ENCODE measurements at regions not wholly inside any gene's neighbourhood (a gene's known extent, or its start where the extent isn't known, plus 50 kb on each side); places are given as distances from the start of the nearest gene placed in this dataset.

DNA sequence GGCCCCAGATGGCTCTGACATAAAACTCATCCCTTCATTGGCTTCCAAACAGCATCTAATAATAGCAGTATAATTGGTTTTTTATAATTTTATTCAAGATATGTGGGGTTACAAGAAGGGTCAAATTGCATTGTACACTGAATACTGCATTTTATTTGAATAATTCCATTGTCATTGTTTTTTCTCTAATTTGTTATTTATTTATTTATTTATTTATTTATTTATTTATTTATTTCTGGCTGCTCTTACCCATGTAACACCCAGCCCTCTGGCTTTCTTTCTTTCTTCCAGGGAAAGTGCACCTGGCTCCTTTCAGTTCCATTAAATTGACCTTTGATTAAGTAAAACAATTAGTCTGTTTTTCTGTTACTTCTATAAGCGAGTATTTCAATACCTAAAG, 210.1 kb downstream of the CDH9 start:
- no peak for DNase-seq (ENCODE audit: low read depth)

DNA sequence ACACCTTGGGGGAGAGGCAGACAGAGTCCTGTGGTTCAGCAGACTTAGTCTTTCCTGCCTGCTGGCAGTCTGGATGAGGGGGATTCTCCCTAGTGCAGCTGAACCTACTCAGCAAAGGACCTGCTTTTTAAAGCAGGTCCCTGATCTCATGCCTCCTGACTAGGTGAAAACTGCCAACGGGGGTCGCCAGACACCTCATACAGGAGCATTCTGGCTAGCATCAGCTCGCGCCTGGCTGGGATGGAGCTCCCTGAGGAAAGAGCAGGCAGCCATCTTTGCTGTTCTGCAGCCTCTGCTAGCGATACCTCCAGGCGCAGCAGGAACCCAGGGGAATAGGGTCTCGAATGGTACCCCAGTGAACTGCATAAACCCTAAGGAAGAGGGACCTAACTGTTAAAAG, 225.2 kb downstream of the CDH9 start:
- no peak for DNase-seq (ENCODE audit: low read depth)

DNA sequence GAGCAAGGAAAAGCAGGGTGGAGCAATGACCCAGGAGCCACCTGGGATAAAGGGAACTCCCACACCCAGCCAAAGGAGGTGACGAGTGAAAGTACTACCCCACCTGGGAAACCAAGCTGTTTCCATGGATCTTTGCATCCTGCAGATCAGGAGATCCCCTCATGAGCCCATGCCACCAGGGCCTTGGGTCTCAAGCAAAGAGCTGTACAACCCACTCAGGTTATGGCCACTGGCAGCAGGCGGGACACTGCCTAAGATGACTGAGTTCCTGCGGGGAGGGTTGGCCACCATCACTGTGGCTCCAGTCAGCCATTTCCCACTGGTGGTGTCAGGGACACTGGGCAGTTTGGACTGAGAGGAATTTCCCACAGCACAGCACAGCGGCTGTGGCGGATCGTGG, 225.7 kb downstream of the CDH9 start:
- no peak for DNase-seq (ENCODE audit: low read depth)

DNA sequence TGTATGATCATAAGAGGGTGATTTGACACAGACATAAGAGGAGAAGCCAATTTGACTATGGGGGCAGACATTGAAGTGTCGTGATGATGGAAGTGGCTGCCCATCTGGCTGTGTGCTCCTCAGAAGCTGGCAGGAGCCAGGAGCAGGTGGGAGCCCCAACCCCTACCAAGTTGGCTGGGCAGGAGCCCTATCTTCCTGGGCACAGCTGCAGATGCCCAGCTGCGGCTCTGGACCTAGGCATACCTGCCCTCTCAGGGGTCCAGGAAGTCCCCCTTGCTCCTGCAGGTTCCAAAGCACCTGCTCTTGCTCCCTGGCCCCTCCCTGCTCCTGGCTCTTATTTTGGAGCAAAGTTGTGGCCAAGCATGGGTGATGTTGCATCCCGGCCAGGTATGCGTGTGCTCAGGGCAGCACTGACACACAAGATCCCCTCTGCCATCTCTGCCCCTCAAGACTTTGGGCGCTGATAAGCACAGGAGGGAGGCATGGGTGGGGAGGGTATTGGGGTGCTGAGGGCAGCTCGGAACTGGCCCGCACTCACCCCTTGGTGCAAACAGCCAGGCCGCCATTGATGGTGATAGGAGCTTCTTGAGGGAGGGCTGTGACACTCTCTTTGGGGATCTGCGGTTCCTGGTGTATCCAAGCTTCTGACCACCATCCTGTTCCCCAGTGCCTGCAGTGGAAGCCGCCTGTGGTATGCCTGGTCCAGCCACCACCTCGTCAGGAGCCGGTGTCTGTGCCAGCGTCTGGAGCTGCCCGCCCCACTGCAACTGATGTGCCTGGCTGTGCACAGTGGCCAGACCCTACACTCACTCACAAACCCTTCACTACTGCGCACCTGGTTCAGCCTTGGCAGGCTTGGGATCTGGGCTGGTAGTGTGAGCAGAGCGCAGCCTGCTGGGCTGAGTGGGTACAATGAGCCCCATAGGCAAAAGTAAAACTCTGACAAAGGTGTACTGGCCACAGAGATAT, 230.9 kb downstream of the CDH9 start:
- no peak for DNase-seq (ENCODE audit: low read depth)

DNA sequence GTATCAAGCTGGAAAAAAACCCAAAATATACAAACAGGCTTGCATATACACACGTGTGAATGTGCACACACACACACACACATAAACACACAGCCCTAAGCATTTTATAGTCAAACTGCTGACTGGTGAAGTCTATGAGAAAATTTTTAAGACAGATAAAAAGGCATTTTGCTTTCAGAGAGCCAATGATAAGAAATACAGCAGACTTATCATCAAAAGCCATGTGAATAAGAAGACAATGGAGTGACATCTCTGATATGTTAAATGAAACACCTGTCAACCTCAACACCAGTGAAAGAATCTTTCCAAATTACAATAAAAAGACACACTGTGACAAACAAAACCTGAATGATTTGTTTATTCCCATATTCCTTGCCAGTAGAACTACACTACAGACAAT, 233.3 kb downstream of the CDH9 start:
- peak; percentile 9 for DNase-seq (ENCODE audit: low read depth)

DNA sequence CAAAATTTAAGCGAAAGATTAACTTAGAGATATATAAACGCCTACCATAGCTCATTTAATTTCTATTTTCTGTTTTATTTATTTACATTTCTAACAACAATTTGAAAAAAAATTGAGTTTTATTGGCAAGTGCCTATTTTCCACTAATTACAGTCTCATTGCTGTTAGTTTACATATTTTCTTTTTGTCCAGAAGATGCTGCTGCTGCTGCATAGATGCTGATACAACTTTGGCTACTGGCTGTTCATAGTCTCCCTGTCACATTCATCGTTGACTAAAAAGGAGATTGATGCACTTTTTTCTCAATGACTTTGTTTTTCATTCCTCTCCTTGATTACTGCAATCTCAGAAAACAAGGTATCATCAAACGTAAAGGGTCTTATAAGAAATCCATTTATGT, 235.4 kb downstream of the CDH9 start:
- no peak for DNase-seq (ENCODE audit: low read depth)

DNA sequence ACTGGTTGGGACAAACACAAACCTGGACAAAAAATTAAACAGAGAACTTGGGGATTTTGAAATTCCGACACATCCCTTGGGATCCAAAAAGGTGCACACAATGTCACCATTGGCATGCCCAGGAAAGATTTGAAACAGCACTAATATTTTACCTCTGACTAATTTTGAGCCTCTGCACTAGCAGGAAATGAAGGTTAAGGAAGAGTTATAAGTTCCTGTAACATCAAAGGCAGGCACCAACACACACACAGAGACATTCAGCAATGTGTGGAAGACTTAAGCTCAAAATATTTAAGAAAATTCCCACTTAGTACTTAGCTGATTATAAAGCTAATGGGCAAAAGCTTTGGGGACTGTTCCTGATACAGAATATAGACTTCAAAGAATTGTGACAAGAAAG, 247.0 kb downstream of the CDH9 start:
- DNase-seq (ENCODE audit: low read depth), result no peak

DNA sequence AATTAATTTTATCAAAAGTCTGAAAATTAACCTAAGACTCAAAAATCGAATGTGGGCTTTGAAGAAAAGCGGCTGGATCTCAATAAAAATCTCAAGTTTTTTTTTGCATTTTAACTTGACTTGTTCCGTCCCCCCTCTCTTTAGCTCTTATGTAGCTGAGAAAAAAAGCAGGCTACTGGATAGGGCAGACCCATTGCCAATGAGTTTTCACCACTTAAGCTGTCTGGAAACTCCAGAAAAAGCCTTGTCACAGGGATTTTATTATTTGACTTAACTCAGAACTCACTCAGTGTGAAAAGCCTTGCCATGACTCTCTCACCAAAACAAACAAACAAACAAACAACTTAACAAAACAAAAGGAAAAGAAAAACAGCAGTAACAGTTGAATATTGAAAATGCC, 247.4 kb downstream of the CDH9 start:
- peak; percentile 6 for DNase-seq (ENCODE audit: low read depth)

DNA sequence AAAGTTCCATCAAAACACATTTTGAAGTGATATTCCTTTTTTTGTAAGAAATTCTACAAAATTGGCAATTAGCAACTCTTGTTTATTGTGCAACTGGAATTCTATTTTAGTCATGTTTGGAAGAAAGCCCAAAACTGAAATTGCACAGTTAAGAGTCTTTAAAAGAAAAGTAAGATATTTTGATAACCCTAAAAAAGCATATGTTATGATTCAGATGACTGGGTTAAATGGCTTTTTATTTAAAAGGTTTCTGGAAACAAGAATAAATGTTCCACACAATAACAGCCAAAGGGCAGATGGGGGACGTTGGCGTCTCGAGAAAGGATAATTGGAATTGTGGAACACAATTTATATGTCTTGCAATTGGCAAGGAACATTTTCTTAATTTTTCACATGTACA, 275.2 kb downstream of the CDH9 start:
- DNase-seq (ENCODE audit: low read depth), result peak; percentile 12

DNA sequence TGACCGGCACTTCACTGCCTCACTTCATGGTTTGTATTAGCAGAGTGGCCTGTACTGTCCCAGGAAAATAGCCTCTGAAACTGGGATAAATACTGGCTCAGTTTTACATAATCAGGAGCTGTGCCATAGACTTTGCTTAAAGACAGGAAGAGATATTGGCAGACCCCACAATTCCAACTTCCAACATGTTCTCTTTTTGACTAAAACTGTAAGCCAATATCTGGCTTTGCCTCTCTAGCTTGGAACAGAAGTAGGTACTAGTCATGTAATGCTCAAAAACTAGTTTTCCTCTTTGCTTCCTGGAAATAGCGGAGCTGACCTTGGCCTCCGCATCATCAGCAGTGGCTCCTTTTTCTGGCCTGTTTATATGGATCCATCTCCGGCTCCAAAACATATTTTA, 276.9 kb downstream of the CDH9 start:
- DNase-seq (ENCODE audit: low read depth), result no peak

DNA sequence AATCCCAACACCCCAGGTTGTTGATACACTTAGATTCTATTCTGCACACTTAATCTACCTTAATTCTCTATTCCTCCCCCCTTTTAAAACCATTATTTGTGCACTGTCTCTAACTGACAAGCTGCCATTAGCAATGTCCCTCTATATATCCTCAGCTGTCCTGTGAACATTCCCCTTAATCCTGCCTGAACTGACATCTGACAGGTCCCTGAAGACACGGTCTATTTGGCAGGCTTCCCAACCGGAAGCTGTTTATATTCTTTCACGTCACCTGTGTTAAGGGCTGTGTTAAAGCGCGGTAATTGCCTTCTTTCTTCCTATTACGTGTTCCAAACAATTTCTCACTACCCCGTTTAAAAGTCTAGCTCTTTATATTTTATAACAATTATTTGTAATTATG, 277.3 kb downstream of the CDH9 start:
- peak; percentile 9 for DNase-seq (ENCODE audit: low read depth)

DNA sequence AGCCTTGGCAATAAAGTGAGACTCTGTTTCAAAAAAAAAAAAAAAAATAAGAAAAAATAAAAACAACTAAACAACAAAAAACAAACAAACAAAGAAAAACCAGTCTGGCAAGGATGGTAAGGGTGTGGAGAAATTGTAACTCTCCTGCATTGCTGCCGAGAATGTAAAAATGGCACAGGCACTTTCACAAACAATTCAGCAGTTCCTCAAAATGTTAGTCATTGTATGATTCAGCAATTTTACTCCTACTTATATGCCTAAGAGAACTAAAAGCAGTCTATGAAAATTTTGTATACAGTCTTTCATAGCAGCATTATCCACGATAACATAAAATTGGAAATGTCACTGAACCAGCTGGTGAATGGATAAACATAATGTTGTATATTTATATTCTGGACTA, 280.4 kb downstream of the CDH9 start:
- DNase-seq (ENCODE audit: low read depth), result no peak

DNA sequence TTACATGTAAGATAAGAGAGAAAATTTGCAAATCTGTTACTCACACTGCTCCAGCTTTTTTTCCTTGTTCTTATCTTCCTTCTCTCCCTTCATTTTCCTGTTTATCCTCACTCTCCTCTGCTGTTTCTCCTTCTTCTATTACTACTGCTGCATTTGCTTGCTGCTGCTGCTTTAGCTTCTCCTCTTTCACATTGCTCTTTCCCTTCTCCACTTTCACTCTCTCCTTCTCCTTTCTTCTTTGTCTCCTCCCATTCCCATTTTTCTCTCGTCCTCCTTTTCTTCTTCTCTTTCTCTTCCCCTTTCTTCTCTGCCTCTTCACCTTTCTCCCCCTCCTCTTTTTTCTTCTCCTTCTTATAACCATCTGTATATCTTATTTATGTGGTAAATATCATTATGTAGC, 288.6 kb downstream of the CDH9 start:
- no peak for DNase-seq (ENCODE audit: low read depth)

DNA sequence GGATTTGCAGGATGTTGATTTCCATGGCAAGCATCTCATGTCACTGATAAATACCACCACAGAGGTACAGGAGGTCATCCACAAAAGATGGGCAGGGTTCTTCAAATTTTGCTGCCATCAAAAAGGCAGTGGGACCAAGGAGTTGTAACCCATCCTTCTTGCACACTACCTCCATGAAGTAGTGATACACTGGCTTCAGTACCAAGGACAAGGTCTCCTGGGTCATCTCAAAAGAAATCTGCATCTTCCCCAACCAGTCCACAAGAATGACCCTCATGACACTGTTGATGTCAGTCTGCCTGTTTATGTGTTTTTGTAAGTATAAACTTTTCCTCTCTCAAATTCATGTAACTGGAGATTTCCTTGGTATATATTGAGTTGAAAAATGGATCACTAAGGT, 298.2 kb downstream of the CDH9 start:
- no peak for DNase-seq (ENCODE audit: low read depth)

DNA sequence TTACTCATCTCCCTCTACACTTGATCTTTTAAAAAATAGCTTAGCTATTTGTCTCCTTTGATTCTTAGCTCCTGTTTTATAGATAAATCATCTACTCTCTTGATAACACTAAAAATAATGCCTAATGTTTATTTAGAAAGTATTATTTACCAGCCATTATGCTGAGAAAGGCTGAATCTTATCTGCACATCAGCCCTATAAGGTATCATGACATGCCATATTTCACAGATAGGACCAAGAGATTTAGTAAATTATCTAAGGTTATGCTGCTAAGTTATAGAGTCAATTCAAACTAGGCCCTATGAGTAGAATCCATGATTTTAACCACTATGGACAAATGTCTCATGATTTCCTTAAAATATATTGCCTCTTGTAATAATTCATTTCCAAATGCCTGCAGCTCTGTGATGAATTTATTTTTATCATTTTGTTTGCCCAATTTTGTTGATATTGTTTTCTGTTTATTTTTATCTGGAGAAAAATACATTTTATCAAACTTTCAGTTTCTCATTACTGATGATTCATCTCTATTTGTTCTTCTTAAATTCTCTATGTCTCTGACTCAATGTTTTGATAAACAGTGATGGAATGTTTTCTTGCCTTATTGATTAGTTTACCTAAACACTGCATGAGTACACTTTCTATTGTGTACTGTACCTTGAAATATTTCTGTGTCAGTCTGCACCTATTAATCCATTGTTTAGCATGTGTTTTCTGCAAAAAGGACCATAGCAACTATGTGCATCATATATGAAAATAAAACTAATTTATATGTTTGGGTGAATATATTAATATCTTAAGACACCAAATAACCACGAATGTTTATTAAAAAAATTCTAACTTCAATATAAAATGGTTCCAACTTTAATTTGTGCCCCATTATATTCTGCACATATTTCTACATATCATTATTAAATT, 300.8 kb downstream of the CDH9 start:
- no peak for DNase-seq (ENCODE audit: low read depth)

DNA sequence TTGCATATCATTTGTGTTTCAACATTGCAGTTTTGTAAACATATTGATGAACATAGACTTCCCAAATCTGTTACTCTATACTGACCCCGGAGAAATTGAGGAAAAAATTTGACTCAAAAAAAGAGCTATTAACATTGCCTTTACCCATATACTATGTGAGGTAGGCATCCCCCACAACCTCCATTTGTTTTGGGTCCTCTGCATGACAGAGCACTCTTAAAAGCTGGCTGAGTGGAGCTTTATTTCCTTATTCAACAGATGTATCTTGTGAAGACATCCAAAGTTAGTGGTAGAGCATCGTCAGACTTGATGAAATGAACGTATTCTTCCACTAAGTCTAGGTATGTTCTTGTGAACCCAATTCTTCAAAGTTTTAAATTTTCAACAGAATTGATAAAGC, 310.5 kb downstream of the CDH9 start:
- no peak for DNase-seq (ENCODE audit: low read depth)

DNA sequence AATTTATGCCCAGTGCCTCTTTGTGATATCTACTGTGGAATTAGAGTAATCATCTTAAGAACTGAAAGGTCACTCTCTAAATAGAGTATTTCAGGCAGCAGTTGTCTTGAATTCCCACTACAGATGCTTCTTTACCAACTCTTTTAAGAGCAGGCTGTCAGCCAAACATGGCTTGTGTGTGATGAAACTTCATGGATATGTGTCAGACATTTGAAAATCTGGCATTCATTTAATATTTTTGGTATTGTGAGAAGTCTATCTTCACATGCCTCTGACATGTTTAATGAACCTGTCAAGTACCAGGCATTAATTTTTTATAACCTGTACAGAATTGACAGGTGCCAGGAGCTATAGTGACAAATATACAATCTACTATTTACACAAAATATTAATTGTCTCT, 318.6 kb downstream of the CDH9 start:
- peak; percentile 19 for DNase-seq (ENCODE audit: low read depth)

DNA sequence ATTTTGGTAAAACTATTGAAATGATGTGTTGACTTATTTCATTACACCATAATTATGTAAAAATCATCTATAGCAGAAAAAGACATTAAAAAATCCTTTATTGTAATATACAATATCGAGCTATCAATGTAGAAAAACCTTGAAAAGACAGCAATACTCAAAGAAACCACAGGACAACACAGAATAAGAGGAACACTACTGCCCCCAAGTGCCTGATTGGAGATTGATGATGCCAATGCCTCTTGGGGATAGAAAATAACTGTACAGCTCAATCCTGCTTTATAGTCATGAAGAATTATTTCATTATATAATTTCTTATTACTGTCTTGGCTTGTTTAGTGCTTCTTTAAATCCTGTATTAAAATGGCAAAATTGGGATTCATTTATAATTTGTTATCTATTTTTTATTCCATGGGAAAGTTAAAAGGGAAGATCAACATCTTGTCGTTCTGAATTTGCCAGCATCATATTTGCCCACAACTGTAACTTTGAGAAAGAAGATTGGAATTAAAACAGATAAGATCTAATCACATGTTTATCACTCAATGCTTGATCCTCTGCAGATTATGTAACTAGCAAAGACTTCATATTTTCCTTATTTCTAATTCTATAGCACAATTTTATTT, 337.5 kb downstream of the CDH9 start:
- peak; percentile 37 for DNase-seq (ENCODE audit: low read depth)

DNA sequence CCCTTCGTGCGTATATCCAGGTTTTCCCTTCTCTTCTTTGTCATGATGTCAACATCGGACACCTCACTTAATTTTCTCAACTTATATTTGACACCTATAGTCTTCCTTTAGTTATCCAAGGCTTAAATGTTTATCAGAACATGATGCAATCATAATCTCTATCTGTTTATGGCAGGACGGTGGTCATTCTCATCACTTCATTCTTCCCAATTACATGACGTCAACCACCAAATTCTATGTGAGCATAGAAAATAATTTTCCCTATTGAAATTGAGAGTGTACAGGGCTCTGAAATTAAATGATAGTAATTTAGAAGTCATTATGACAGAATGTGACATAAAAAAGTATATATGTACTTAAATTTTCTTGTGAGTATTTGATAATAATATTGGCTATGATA, 345.4 kb downstream of the CDH9 start:
- no peak for DNase-seq (ENCODE audit: low read depth)

DNA sequence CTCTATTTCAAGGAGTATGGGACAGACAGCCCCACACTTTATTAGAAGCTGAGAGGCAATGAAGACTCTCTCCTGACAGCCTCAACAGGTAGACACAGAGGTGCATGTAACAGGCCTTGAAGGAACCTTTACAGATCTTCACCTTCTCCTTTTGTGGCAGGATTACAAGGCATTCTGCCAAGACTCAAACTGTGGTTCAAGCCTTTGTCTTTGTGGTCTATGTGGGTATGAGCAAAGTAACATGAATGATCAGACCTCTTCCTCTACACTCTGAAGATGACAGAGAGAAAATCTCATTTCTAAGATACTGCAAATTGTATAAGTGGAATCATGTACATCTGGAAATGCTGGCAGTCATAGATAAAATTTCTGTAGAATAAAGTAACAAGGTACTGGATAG, 346.9 kb downstream of the CDH9 start:
- peak; percentile 10 for DNase-seq (ENCODE audit: low read depth)

DNA sequence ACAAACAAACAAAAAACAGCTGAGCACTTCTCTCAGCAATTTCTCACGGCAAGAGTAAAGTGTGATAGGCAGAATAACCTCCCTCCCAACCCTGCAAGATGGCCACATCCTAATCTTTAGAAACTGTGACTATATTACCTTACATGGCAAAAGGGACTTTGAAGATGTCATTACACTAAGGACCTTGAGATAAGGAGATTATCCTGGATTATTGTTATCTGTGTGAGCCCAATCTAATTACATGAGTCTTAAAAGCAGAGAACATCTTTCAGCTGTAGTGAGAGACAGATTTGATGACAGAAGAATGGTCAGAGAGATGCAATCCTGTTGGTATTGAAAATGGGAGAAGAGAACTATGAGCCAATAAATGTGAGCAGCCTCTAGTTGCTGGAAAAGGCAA, 347.9 kb downstream of the CDH9 start:
- no peak for DNase-seq (ENCODE audit: low read depth)

DNA sequence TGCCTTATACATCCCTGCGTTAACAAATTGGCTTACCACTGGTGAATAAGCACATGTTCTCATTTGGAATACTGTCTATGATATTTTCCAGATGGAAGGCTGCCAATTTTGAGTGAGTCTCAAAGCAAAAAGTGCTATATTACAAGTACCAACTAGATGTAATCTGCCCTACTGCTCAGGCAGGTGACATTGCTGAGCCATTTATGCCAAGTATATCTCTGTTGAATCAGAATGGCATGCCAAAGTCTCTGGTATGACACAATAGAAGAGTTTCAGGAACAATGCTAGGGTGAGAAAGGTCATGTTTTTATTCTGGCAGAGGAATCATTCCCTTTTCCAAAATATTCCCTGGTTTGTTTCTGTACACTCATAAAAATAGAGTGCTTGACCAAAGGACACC, 356.5 kb downstream of the CDH9 start:
- DNase-seq (ENCODE audit: low read depth), result no peak

Measured in myocyte (in vitro differentiated cells).